Astrocyte of the cerebellum (primary cell): ENCODE measurements at regions not wholly inside any gene's neighbourhood (a gene's known extent, or its start where the extent isn't known, plus 50 kb on each side); places are given as distances from the start of the nearest gene placed in this dataset.

ENCODE experiments used
- DNase-seq: peaks from one replicate; pipeline ENCODE4 v3.0.0-alpha.2; 2011; ENCODE audit warnings: low read depth
- H3K4me3 ChIP-seq: 2 replicates; pipeline ENCODE4 v1.5.1; 2011; ENCODE audit warnings: mild to moderate bottlenecking, low read depth, low read length, moderate library complexity
- in situ Hi-C: cut with HindIII; loops from 2 replicates; pipeline ENCODE4 v1.10.0; 2017; ENCODE audit warnings: low sequenced_read_pairs
- TF ChIP-seq, protein P1 (sequence below): IDR thresholded peaks from 2 replicates; pipeline ENCODE4 v1.5.1; 2012; ENCODE audit warnings: low read length, low read depth, moderate library complexity, mild to moderate bottlenecking; ENCODE audit errors: missing control alignments

GRCh38 chr3:137249311-137249940, 291.6 kb downstream of the IL20RB start:
- DNase-seq = no peak
- TF ChIP-seq, protein P1, sequence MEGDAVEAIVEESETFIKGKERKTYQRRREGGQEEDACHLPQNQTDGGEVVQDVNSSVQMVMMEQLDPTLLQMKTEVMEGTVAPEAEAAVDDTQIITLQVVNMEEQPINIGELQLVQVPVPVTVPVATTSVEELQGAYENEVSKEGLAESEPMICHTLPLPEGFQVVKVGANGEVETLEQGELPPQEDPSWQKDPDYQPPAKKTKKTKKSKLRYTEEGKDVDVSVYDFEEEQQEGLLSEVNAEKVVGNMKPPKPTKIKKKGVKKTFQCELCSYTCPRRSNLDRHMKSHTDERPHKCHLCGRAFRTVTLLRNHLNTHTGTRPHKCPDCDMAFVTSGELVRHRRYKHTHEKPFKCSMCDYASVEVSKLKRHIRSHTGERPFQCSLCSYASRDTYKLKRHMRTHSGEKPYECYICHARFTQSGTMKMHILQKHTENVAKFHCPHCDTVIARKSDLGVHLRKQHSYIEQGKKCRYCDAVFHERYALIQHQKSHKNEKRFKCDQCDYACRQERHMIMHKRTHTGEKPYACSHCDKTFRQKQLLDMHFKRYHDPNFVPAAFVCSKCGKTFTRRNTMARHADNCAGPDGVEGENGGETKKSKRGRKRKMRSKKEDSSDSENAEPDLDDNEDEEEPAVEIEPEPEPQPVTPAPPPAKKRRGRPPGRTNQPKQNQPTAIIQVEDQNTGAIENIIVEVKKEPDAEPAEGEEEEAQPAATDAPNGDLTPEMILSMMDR = no peak
- no peak overlapping the region for H3K4me3 ChIP-seq
- in situ Hi-C loops = no loop called here

- in situ Hi-C loops = no loop called here
- TF ChIP-seq, protein P1 = no peak
- no peak overlapping the region for H3K4me3 ChIP-seq
- DNase-seq = no peak
Observed at GRCh38 chr3:137259089-137259488, 301.3 kb downstream of the IL20RB start.

- in situ Hi-C loops = no loop called here
- TF ChIP-seq, protein P1 = no peak
- no peak for DNase-seq
- H3K4me3 ChIP-seq = no peak overlapping the region
Observed at GRCh38 chr3:137259701-137260100, 301.9 kb downstream of the IL20RB start.

DNA sequence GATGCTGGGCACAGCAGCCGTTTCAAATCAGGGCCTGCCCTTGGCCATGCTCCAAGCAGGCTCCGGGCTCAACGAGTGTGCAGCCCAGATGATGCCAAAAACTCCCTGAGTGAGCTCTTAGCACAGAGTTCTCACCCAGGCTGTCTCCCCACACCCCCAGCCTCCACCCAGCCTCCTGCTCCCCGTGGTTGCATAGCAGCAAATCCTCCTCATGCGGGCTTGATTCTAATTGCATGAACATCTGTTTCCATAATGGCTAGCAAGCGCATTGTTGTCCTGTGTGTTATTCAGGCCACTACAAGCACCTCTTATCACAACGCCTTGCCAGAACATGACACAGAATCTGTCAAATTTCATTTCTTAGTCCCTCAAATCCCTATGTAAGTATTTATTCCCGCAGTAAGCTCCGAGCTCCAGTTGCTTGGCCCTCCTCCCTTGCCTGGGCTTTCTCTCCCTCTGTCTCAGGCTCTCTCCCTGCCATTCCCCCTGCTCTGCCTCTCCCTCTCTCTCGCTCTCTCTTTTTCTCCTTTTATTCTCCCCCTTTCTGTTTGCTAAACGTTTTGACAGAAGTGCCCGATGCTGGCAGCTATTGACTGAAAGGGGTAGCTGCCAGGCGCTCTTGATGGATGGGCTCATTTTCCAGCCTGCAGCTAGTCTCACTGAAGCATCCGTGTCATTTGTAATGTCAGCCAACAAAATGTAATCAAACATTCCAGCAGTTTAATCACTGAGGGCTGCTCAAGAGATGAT, 306.5 kb downstream of the IL20RB start:
- no peak overlapping the region for H3K4me3 ChIP-seq

DNA sequence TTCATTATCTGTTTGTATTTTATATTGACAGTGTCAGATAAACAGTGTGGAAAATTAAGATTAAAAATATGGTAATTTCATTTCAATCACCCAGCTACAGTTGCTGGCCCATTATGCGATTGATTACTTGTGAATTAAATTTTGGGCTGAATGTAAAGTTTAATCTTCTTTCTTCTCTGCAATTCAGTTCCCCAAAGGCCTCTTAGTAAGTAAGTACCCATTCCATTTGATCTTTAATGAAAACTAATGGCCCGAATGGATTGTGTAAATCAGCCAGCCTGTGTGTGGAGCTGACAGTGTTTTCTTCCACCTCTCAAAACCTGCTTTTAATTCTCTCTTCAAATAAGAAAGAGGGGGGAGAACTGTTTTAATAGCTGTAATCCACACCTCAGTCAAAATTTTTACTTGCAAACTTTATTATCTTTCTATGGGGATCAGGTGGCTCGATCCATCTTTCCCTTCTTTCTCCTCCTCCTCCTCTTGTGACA, 307.1 kb downstream of the IL20RB start:
- in situ Hi-C loops = no loop called here
- H3K4me3 ChIP-seq = no peak overlapping the region
- TF ChIP-seq, protein P1 = no peak
- DNase-seq = no peak

More for the DNA sequence above, 306.5 kb downstream of the IL20RB start:
- no peak for DNase-seq
- in situ Hi-C loops = no loop called here
- TF ChIP-seq, protein P1 = no peak

DNA sequence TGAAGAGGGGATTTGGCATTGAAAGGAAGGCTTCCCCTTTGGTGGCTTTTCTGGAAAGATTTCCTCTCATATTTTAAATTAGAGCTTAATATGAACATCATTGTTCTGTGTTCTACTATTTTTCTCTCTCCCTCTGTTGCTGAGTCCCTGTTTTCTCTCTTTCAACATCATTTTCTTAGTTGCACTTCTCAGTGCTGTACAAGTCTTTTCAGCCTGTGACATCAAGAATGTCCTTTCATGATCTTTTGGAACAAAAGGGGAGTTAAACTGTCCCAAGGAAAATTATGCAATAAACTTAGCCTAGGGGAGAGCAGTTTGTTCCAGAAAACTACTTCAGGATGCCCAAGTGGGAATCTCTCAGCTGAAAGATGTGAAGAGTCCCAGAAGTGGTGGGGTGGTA, 325.1 kb downstream of the IL20RB start:
- in situ Hi-C loops = no loop called here
- DNase-seq = no peak
- TF ChIP-seq, protein P1 = no peak
- H3K4me3 ChIP-seq = no peak overlapping the region
